Esophagus muscularis mucosa (tissue), 4 donors: ENCODE measurements at regions not wholly inside any gene's neighbourhood (a gene's known extent, or its start where the extent isn't known, plus 50 kb on each side); places are given as distances from the start of the nearest gene placed in this dataset.

Experiments used
- DNase-seq: peaks from one replicate; pipeline ENCODE4 v3.0.0-alpha.2; 2017; ENCODE audit errors: extremely low spot score
- H3K27ac ChIP-seq, 4 donors: fragments of 200-600 bp; sonication (generic); replicated peaks in 1 of 4; 1 replicate in 3 of 4; 2 replicates in 1 of 4; pipeline ENCODE4 v1.5.1; 2016 to 2019; ENCODE audit warnings: mild to moderate bottlenecking in 1 of 4
- H3K27me3 ChIP-seq, 4 donors: fragments of 200-600 bp; sonication (generic); one replicate each; pipeline versions ENCODE4 v1.5.1 to v1.6.0; 2016 to 2019
- H3K36me3 ChIP-seq, 4 donors: fragments of 200-600 bp; sonication (generic); one replicate each; pipeline ENCODE4 v1.5.1; 2016 to 2019
- H3K4me1 ChIP-seq, 4 donors: fragments of 200-600 bp; sonication (generic); one replicate each; pipeline ENCODE4 v1.5.1; 2016 to 2019
- H3K4me3 ChIP-seq, 4 donors: fragments of 200-600 bp; sonication (generic); 1 replicate in 2 of 4; 2 replicates in 2 of 4; pipeline ENCODE4 v1.5.1; 2016 to 2019; ENCODE audit warnings: mild to moderate bottlenecking in 4 of 4, moderate library complexity in 1 of 4
- H3K9me3 ChIP-seq, 4 donors: fragments of 200-600 bp; sonication (generic); 1 replicate in 3 of 4; 2 replicates in 1 of 4; pipeline ENCODE4 v1.5.1; 2016 to 2019
- CTCF ChIP-seq, 3 experiments: fragments of 200-600 bp in 2 of 3; fragments of 450-650 bp in 1 of 3; sonication (generic) in 2 of 3; IDR thresholded peaks; one replicate each; pipeline ENCODE4 v1.5.1; 2017 to 2019; ENCODE audit warnings: antibody characterized with exemption in 3 of 3, mild to moderate bottlenecking in 2 of 3, moderate library complexity in 1 of 3
- EP300 ChIP-seq: sonication (generic); formaldehyde crosslinking; IDR thresholded peaks from one replicate; pipeline ENCODE4 v1.6.1; 2017; ENCODE audit warnings: antibody characterized with exemption
- POLR2A ChIP-seq: fragments of 450-650 bp; IDR thresholded peaks from one replicate; pipeline ENCODE4 v1.6.1; 2017; ENCODE audit warnings: antibody characterized with exemption, moderate library complexity, mild to moderate bottlenecking, low read depth
- POLR2AphosphoS5 ChIP-seq, 2 donors: sonication (generic); formaldehyde crosslinking; IDR thresholded peaks; one replicate each; pipeline ENCODE4 v1.6.1; 2017; ENCODE audit warnings: antibody characterized with exemption in 2 of 2
- WGBS: methylation state at CpG from one replicate; pipeline ENCODE4 v1.1.5; 2018; 5-methylcytosine and 5-hydroxymethylcytosine counted together
- intact Hi-C: fragments of 100-400 bp; cut with DNase I; formaldehyde crosslinking; loops from one replicate; pipeline ENCODE4 v1.15.1; 2023

GRCh38 chr1:201705389-201705788, 123.6 kb upstream of the IPO9 start:
- no peak for TF ChIP-seq POLR2A
- no peak for TF ChIP-seq EP300
- no peak for TF ChIP-seq POLR2AphosphoS5 (IDR thresholded peaks at IDR 0.05)
- no peak for TF ChIP-seq CTCF (IDR thresholded peaks at IDR 0.05)
- Histone ChIP-seq H3K27me3 (no peaks in the 10 kb centered on the region), H3K4me3 (no peak overlapping the region), H3K36me3 (no peaks in the 10 kb centered on the region), H3K27ac (no peak overlapping the region), H3K4me1 (peaks cover 40 to 54% (median 50%) of the 10 kb centered on the region in 4 donors), H3K9me3 (no peaks in the 10 kb centered on the region)
- intact Hi-C loops = loop anchor here (2.0 kb wide), 1 partner anchor 173 kb away; no protein-coding TSS in a partner anchor
- no peak for DNase-seq
- WGBS = 93% methylated on average over 9 of the region's 9 CpGs

GRCh38 chr1:201706109-201706508, 122.8 kb upstream of the IPO9 start:
- 57% methylated on average over 1 of the region's 1 CpG for WGBS
- Histone ChIP-seq H3K27me3 (no peaks in the 10 kb centered on the region), H3K36me3 (no peaks in the 10 kb centered on the region), H3K4me3 (no peak overlapping the region), H3K27ac (no peak overlapping the region), H3K9me3 (no peaks in the 10 kb centered on the region), H3K4me1 (peaks cover 46 to 61% (median 57%) of the 10 kb centered on the region in 4 donors)
- no peak for TF ChIP-seq POLR2A
- no peak for TF ChIP-seq POLR2AphosphoS5 (IDR thresholded peaks at IDR 0.05)
- no peak for TF ChIP-seq EP300
- TF ChIP-seq CTCF (IDR thresholded peaks at IDR 0.05) = no peak
- intact Hi-C loops = no loop called here
- no peak for DNase-seq

GRCh38 chr1:201707027-201707426, 121.9 kb upstream of the IPO9 start:
- Histone ChIP-seq H3K27me3 (no peaks in the 10 kb centered on the region), H3K4me3 (no peak overlapping the region), H3K27ac (no peak overlapping the region), H3K9me3 (no peaks in the 10 kb centered on the region), H3K36me3 (no peaks in the 10 kb centered on the region), H3K4me1 (peaks cover 55 to 71% (median 66%) of the 10 kb centered on the region in 4 donors)
- no peak for DNase-seq
- 93% methylated on average over 3 of the region's 7 CpGs for WGBS
- intact Hi-C loops = no loop called here
- TF ChIP-seq EP300 (no peak), POLR2A (no peak), CTCF (IDR thresholded peaks at IDR 0.05) (no peak), POLR2AphosphoS5 (IDR thresholded peaks at IDR 0.05) (no peak)

- Histone ChIP-seq H3K27me3 (no peaks in the 10 kb centered on the region), H3K4me1 (peaks cover 62 to 77% (median 70%) of the 10 kb centered on the region in 4 donors), H3K36me3 (no peaks in the 10 kb centered on the region), H3K9me3 (no peaks in the 10 kb centered on the region), H3K27ac (no peak overlapping the region), H3K4me3 (no peak overlapping the region)
- WGBS = 58% methylated on average over 2 of the region's 2 CpGs
- intact Hi-C loops = no loop called here
- TF ChIP-seq EP300 = no peak
- no peak for TF ChIP-seq POLR2A
- no peak for TF ChIP-seq CTCF (IDR thresholded peaks at IDR 0.05)
- no peak for TF ChIP-seq POLR2AphosphoS5 (IDR thresholded peaks at IDR 0.05)
- DNase-seq = no peak
Observed at GRCh38 chr1:201707656-201708055, 121.3 kb upstream of the IPO9 start.

GRCh38 chr1:201708085-201708512, 120.9 kb upstream of the IPO9 start:
- Histone ChIP-seq H3K27me3 (no peaks in the 10 kb centered on the region), H3K4me1 (peaks cover 63 to 77% (median 70%) of the 10 kb centered on the region in 4 donors), H3K4me3 (no peak overlapping the region), H3K9me3 (no peaks in the 10 kb centered on the region), H3K36me3 (no peaks in the 10 kb centered on the region), H3K27ac (peak overlapping the region in 1 of 4 donors; percentile 25)
- intact Hi-C loops = no loop called here
- TF ChIP-seq POLR2AphosphoS5 (IDR thresholded peaks at IDR 0.05) (peak in 1 of 2 donors; percentile 26), EP300 (no peak), POLR2A (no peak), CTCF (IDR thresholded peaks at IDR 0.05) (no peak)
- DNase-seq = no peak
- WGBS = 45% methylated on average over 4 of the region's 4 CpGs
